Panc1 (cell line): ENCODE measurements at regions not wholly inside any gene's neighbourhood (a gene's known extent, or its start where the extent isn't known, plus 50 kb on each side); places are given as distances from the start of the nearest gene placed in this dataset.

ENCODE experiments used
- ATAC-seq: fragments of 200-7000 bp; cut with Tn5 transposase; 2 replicates; pipeline ENCODE4 v1.9.1; 2020; ENCODE audit warnings: mild to moderate bottlenecking, moderate library complexity
- BruUV-seq: library from RNA; stranded (reverse); fragments of 400-500 nt; replicated peaks from 2 replicates; lab custom pipeline; 2021; lab: Mats Ljungman, UMichigan
- CTCF ChIA-PET: fragments of 300-600 bp; sonication (Branson Sonifier 250); formaldehyde crosslinking; loops from one replicate; lab custom pipeline; 2022; ENCODE audit warnings: antibody characterized with exemption; lab: Charles Lee
- POLR2A ChIA-PET: fragments of 300-600 bp; sonication (Branson Sonifier 250); formaldehyde crosslinking; loops from one replicate; lab custom pipeline; 2022; ENCODE audit warnings: antibody characterized with exemption; lab: Charles Lee
- DNase-seq: peaks from one replicate; pipeline ENCODE4 v3.0.0-alpha.2; 2010; ENCODE audit warnings: low read depth, low spot score
- H3K27ac ChIP-seq: 2 replicates; pipeline ENCODE4 v1.5.1; 2011; ENCODE audit warnings: mild to moderate bottlenecking, low read length, inconsistent platforms
- H3K27me3 ChIP-seq: fragments of 200-500 bp; sonication (Bioruptor generic); 2 replicates; pipeline ENCODE4 v1.6.0; 2014; ENCODE audit warnings: low read length, inconsistent platforms; ENCODE audit not compliant: control insufficient read depth, insufficient read depth
- H3K36me3 ChIP-seq: fragments of 200-500 bp; sonication (Bioruptor generic); 2 replicates; pipeline ENCODE4 v1.5.1; 2014; ENCODE audit warnings: inconsistent platforms, mild to moderate bottlenecking, low read length, moderate library complexity; ENCODE audit not compliant: control insufficient read depth, insufficient read depth
- H3K4me1 ChIP-seq: 2 replicates; pipeline ENCODE4 v1.5.1; 2011; ENCODE audit warnings: inconsistent platforms, mild to moderate bottlenecking, low read length, moderate library complexity; ENCODE audit not compliant: control insufficient read depth, insufficient read depth
- H3K4me3 ChIP-seq, 2 experiments: 2 replicates each; pipeline ENCODE4 v1.5.1; 2011 to 2012; ENCODE audit warnings: low read depth in 2 of 2, low read length in 2 of 2, mild to moderate bottlenecking in 2 of 2, inconsistent platforms in 1 of 2, moderate library complexity in 1 of 2
- H3K9me3 ChIP-seq: fragments of 200-500 bp; sonication (Bioruptor generic); 2 replicates; pipeline ENCODE4 v1.5.1; 2014; ENCODE audit warnings: low read depth, mild to moderate bottlenecking, inconsistent platforms, low read length, moderate library complexity; ENCODE audit not compliant: control insufficient read depth, insufficient read depth
- POLR2AphosphoS5 ChIP-seq: IDR thresholded peaks from 2 replicates; pipeline ENCODE4 v1.6.1; 2012; ENCODE audit warnings: mild to moderate bottlenecking, low read depth, low read length, moderate library complexity
- SIN3A ChIP-seq: IDR thresholded peaks from 2 replicates; pipeline ENCODE4 v1.6.1; 2012; ENCODE audit warnings: low read depth, mild to moderate bottlenecking, low read length, moderate library complexity, borderline replicate concordance; ENCODE audit not compliant: insufficient read depth
- TCF7L2 ChIP-seq: IDR thresholded peaks from 2 replicates; pipeline ENCODE4 v1.6.1; 2011; ENCODE audit warnings: mild to moderate bottlenecking, low read depth, low read length, inconsistent platforms
- in situ Hi-C: cut with HindIII; loops from 2 replicates; pipeline ENCODE4 v1.10.0; 2016; ENCODE audit warnings: low sequenced_read_pairs, low pct_unique_long_range_greater_than_20kb
- intact Hi-C: fragments of 100-400 bp; cut with micrococcal nuclease; formaldehyde crosslinking; loops from one replicate; pipeline ENCODE4 v1.10.0; 2022; ENCODE audit not compliant: unreplicated experiment
- TF ChIP-seq, protein P1 (sequence below): fragments of 450-650 bp; IDR thresholded peaks from 2 replicates; pipeline ENCODE4 v1.5.1; 2017; ENCODE audit warnings: mild to moderate bottlenecking
- TF ChIP-seq, protein P2 (sequence below), 2 experiments: IDR thresholded peaks; 2 replicates each; pipeline ENCODE4 v1.6.1; 2011 to 2012; ENCODE audit warnings: low read depth in 2 of 2, control low read depth in 1 of 2, low read length in 1 of 2, mild to moderate bottlenecking in 1 of 2, moderate library complexity in 1 of 2; ENCODE audit not compliant: insufficient read depth in 1 of 2

DNA sequence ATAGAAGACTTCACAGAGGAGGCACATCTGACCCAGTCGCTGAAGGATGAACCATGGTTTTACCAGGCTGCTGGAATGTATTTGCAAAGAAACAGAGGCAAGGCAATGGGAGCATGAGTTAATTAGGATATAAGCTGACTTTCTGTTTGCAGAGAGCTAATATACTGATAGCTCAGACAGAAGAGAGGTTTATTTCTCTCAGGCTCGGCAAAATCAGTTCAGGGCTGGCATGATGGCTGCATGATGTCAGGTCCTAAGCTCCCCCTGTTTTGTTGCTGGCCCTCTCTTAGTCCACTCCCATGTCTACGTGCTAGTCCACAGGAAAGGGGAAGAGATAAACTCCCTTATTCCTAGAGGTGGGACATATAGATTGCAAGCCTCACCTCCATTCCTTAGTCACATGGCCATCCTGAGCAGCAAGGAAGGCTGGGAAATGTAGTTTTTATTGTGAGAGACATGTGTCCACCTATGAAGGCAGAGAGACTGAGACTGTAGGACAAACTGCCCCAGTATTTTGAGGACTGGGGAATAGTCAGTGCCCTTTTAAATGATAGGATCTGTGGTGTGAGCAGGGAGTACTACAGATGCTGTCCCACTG is 224.5 kb downstream of the VRK1 start:
- Histone ChIP-seq H3K27ac (no peak overlapping the region), H3K27me3 (no peaks in the 10 kb centered on the region), H3K4me1 (no peaks in the 10 kb centered on the region), H3K4me3 (no peak overlapping the region), H3K36me3 (no peaks in the 10 kb centered on the region), H3K9me3 (no peaks in the 10 kb centered on the region)
- ChIA-PET POLR2A (no interaction called here), CTCF (no interaction called here)
- peak; percentile 53; the same call in 1 of the 2 replicates for ATAC-seq
- BruUV-seq: no TSS peak
- in situ Hi-C loops (no loop called here), intact Hi-C loops (no loop called here)
- DNase-seq: no peak
- TF ChIP-seq, protein P1, sequence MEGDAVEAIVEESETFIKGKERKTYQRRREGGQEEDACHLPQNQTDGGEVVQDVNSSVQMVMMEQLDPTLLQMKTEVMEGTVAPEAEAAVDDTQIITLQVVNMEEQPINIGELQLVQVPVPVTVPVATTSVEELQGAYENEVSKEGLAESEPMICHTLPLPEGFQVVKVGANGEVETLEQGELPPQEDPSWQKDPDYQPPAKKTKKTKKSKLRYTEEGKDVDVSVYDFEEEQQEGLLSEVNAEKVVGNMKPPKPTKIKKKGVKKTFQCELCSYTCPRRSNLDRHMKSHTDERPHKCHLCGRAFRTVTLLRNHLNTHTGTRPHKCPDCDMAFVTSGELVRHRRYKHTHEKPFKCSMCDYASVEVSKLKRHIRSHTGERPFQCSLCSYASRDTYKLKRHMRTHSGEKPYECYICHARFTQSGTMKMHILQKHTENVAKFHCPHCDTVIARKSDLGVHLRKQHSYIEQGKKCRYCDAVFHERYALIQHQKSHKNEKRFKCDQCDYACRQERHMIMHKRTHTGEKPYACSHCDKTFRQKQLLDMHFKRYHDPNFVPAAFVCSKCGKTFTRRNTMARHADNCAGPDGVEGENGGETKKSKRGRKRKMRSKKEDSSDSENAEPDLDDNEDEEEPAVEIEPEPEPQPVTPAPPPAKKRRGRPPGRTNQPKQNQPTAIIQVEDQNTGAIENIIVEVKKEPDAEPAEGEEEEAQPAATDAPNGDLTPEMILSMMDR: no peak
- TF ChIP-seq, protein P2, sequence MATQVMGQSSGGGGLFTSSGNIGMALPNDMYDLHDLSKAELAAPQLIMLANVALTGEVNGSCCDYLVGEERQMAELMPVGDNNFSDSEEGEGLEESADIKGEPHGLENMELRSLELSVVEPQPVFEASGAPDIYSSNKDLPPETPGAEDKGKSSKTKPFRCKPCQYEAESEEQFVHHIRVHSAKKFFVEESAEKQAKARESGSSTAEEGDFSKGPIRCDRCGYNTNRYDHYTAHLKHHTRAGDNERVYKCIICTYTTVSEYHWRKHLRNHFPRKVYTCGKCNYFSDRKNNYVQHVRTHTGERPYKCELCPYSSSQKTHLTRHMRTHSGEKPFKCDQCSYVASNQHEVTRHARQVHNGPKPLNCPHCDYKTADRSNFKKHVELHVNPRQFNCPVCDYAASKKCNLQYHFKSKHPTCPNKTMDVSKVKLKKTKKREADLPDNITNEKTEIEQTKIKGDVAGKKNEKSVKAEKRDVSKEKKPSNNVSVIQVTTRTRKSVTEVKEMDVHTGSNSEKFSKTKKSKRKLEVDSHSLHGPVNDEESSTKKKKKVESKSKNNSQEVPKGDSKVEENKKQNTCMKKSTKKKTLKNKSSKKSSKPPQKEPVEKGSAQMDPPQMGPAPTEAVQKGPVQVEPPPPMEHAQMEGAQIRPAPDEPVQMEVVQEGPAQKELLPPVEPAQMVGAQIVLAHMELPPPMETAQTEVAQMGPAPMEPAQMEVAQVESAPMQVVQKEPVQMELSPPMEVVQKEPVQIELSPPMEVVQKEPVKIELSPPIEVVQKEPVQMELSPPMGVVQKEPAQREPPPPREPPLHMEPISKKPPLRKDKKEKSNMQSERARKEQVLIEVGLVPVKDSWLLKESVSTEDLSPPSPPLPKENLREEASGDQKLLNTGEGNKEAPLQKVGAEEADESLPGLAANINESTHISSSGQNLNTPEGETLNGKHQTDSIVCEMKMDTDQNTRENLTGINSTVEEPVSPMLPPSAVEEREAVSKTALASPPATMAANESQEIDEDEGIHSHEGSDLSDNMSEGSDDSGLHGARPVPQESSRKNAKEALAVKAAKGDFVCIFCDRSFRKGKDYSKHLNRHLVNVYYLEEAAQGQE (IDR thresholded peaks at IDR 0.05; ENCODE audit: insufficient read depth in 1 of 2, low read depth in 2 of 2, low read length in 1 of 2): no peak
- TF ChIP-seq TCF7L2: no peak
- TF ChIP-seq POLR2AphosphoS5: no peak
- no peak for TF ChIP-seq SIN3A

DNA sequence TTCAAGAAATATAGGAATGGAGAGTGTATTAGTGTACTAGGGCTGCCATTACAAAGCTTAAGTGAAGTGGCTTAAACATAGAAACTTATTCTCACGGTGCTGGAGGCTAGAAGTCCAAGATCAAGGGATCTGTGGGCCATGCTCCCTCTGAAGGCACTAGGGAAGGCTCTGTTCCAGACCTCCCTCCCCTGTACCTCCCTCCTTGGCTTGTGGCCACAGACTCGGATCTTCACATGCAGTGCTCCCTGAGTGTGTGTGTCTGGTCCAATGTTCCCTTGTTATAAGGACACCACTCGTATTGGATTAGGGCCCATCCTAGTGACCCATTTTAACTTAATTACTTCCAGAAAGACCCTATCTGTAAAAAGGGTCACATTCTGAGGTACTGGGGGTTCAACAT is 225.6 kb downstream of the VRK1 start:
- intact Hi-C loops (no loop called here), in situ Hi-C loops (no loop called here)
- ATAC-seq (no peak), DNase-seq (no peak)
- TF ChIP-seq POLR2AphosphoS5 (no peak), TCF7L2 (no peak), SIN3A (no peak)
- TF ChIP-seq, protein P1: no peak
- TF ChIP-seq, protein P2 (IDR thresholded peaks at IDR 0.05; ENCODE audit: insufficient read depth in 1 of 2, low read depth in 2 of 2, low read length in 1 of 2): no peak
- CTCF ChIA-PET: no interaction called here
- POLR2A ChIA-PET: no interaction called here
- Histone ChIP-seq H3K4me3 (no peak overlapping the region), H3K27ac (no peak overlapping the region), H3K36me3 (no peaks in the 10 kb centered on the region), H3K4me1 (no peaks in the 10 kb centered on the region), H3K27me3 (no peaks in the 10 kb centered on the region), H3K9me3 (no peaks in the 10 kb centered on the region)
- no TSS peak for BruUV-seq
